GM21423 (cell line): ENCODE measurements at regions not wholly inside any gene's neighbourhood (a gene's known extent, or its start where the extent isn't known, plus 50 kb on each side); places are given as distances from the start of the nearest gene placed in this dataset.

Source experiments
- ATAC-seq: cut with Tn5 transposase; IDR thresholded peaks from one replicate; pipeline ENCODE4 v1.9.1; 2021; ENCODE audit warnings: mild to moderate bottlenecking, moderate library complexity; ENCODE audit not compliant: unreplicated experiment

- ATAC-seq: no peak
These were observed 354.1 kb downstream of the SEC14L1 start for GRCh38 chr17:77494664-77495435.

GRCh38 chr17:77495575-77495974, 354.8 kb downstream of the SEC14L1 start:
- no peak for ATAC-seq

DNA sequence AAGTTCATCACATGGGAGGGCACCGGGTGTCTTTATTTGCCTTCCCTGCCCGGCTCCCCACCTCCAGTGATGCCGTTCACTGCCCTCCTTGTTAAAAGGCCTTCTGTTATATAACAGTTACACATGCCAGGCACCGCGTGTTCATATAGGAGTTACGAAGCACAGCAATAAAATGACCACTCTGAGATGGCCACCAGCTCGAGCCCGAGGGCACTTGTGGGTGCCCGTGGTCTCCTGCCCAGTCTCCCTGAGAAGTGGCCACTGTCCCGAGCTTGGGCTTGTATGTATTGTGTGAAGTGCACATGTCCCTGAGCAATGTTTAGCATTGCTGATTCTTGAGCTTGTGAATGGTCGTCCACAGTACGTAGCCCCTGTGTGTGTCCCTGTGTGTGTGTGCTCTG, 355.6 kb downstream of the SEC14L1 start:
- ATAC-seq: no peak

GRCh38 chr17:77496831-77497577, 356.2 kb downstream of the SEC14L1 start:
- no peak for ATAC-seq

- no peak for ATAC-seq
These were observed 356.8 kb downstream of the SEC14L1 start for GRCh38 chr17:77497578-77497934.

DNA sequence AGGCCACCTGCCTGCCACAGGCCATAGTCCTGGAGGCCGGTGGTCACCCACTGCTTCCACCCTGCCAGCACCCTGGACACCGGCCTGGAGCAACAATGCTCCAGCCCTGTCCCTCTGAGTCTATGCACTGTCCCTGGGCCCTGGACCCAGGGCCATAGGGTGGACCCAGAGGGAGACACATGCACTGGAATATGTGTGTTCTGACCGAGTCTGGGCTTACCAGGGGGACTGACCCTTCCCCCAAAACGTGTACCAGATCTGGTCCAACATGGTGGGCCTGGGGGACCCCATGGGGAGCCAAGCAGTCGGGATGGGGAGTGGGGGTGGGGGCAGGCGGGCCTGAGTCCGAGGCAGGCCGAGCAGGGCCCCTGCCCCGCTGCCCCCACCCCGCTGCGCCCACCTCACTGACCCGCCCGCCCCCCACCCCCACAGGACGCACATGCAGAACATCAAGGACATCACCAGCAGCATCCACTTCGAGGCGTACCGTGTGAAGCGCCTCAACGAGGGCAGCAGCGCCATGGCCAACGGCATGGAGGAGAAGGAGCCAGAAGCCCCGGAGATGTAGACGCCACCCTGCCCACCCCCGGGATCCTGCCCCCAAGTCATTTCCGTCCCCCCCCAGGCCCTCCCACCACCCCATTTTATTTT, 357.4 kb downstream of the SEC14L1 start:
- ATAC-seq: no peak

- no peak for ATAC-seq
These were observed 358.3 kb downstream of the SEC14L1 start for GRCh38 chr17:77498791-77499698.

DNA sequence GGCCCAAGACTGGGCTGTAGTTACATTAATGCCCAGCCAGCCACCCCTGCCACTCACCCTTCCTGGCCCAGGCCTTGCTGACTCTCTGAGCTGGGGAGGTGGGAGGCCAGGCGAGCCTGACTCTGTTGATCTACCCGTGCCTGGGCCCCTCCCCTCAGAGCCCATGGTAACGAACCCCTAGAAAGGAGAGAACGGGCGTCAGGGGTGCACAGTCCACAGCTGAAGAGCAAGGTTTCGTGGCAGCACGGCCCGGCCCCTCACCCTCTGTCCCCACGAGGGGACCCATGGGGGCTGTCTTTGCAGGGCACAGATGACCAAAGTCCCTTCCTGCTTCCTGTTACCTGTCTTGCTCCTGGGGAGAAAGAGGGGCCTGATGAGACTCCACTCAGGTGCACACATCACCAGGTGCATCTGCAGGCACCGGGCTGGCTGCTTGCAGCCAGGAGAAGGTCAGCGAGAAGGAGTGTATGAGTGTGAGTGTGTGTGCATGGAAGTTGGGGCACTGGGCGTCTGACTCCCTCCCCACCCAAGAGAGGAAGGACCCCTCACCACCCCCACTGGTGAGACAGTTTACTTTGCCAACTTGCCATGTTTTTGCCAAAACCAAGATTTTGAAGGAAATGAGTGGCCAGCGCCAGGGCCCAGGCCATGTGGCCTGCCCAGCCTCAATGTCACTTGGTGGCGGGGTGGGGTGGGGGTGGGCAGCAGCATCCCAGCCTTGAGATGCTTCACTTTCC, 359.1 kb downstream of the SEC14L1 start:
- no peak for ATAC-seq

GRCh38 chr17:77501101-77501566, 360.4 kb downstream of the SEC14L1 start:
- ATAC-seq: no peak

DNA sequence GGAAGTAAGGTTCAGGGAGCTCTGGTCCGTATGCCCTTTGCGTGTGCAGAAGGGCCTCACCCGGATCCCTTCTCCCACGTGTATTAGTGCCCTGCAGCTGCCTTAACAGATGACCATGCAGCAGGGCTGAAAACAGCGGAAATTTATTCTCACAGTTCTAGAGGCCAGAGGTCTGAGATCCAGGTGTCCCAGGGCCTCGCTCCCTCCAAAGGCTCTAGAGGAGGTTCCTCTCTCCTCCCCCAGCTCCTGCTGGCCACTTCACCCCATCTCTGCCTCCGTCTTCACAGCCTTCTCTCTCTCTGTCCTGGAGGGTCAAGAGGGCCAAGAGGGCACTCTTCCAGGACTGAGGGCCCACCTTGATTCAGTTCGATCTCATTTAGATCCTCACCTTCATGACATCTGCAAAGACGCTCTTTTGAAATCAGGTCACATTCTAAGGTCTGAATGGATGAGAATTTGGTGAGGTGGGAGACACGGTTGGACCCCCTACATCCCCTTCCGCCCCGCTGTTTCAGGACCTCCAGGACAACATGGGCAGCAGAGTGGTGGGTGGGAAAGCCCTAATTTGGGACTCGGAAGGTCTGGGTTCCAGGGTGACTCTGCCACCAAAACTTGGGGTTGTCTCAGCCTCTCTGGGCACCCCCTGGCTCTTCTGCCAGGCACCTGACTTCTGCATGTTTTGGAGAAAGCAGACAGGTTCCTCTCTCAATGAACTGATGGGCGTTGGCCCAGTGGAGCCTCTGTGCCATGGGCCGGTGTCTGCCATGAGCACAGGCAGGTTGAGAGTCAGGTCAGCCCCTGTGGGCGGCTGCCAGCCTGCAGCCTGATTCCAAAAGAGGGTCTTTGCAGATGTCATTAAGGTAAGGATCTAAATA, 361.2 kb downstream of the SEC14L1 start:
- no peak for ATAC-seq

- no peak for ATAC-seq
These were observed 362.0 kb downstream of the SEC14L1 start for GRCh38 chr17:77502626-77503292.

DNA sequence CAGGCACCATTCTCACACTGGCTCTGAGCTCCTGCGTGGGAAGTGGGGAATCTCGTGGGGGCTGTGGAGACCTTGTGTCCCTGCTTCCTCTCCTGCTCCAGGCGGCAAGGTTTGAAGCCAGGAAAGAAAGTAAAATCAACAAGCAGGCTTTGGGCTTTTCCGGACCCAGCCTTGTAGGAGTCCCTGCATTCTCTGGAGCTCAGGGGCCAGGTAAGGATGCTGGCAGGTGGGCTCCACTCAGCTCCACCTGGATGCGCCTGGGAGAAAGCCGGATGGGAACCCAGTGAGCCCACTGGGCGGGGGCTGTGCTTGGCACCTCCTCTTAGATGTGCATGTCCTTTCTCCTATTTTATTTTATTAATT, 362.5 kb downstream of the SEC14L1 start:
- ATAC-seq: no peak

- no peak for ATAC-seq
These were observed 363.3 kb downstream of the SEC14L1 start for GRCh38 chr17:77503916-77504651.

DNA sequence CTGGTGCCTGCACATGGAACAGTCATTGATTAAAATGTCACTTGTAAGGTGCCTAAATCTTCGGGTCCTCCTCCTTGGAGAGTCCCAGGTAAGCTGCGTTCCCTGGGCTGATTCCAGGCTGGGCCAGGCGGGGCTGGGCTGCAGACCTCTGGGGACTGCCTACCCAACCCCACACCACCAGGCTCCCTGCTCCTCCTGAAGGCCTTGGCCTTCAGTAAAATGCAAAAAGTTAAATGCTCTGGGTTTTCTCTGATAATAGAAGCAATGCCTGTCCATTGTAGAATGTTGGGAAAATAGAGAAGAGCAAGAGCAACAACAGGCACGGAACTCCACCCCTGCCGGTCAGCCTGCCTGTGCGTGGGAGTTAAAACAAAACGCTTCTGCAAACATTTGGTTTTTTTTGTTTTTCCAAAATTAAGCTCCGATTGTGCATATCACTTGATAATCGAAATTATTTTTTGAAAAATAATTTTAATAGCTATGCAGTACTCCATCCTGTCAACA, 363.9 kb downstream of the SEC14L1 start:
- ATAC-seq: no peak

- ATAC-seq: no peak
These were observed 364.4 kb downstream of the SEC14L1 start for GRCh38 chr17:77505181-77505639.

GRCh38 chr17:77506371-77506991, 365.7 kb downstream of the SEC14L1 start:
- no peak for ATAC-seq
